ENCODE measurements at regions not wholly inside any gene's neighbourhood (a gene's known extent, or its start where the extent isn't known, plus 50 kb on each side); places are given as distances from the start of the nearest gene placed in this dataset.
A peak's percentile ranks its signal among the peaks of the same experiment; 100 is the strongest.

GRCh38 chr7:132072873-132073272 is 503.4 kb downstream of the PLXNA4 start:
- DNase-seq: no peak

- no peak for DNase-seq
Observed at GRCh38 chr7:132072165-132072564, 504.1 kb downstream of the PLXNA4 start.

- no peak for DNase-seq
Observed at GRCh38 chr7:132069306-132069705, 507.0 kb downstream of the PLXNA4 start.

DNA sequence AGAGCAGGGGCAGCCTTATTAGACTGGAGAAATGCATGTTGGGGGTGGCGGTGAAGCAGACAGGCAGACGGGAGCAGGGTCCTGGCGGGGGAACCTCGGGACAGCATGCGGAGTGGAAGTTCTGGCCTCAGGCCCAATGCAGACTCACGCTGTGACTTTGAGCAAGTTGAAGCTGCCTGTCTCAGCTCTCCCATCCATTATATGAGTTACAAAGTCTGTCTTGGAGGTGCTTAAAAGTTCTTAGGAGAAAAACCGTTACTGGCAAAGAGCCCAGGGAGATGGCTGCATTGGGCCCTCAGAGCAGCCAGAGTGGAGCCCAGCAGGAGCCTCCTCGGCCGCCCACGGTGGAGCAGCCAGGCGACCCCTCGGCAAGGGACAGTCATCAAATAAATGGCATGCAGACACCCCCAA is 509.5 kb downstream of the PLXNA4 start:
- DNase-seq: no peak

DNA sequence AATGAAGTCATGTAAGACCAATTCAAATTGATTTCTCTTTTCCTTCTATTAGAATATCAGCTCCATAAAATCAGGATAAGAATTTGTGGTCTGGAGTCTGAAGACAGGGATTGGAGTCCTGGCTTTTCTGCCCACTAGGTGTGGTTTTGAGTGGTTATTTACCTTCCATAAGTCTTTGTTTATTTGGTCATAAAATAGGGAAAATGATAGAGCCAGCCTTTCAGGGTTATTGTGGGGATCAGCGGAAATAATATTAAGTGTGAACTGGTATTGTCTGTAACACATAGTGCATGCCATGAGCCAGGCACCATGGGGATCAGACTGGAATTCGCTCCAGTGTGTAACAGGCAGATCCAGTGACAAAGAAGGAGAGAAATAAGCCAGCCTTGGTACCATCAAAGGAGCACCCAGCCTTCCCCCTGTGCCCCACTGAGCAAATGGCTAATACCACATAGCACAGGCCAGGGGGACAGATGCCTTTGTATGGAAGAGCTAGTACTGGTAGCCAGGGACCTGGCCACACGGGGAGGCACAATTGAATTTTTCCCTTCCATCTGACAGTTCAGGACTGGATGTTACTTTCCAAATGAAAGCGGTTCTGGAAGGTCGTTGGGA is 509.7 kb upstream of the PODXL start:
- DNase-seq: no peak

- DNase-seq: peak; percentile 25
Observed at GRCh38 chr7:132065193-132065988, 509.0 kb upstream of the PODXL start.

- DNase-seq: no peak
Observed at GRCh38 chr7:132063800-132064199, 507.4 kb upstream of the PODXL start.

DNA sequence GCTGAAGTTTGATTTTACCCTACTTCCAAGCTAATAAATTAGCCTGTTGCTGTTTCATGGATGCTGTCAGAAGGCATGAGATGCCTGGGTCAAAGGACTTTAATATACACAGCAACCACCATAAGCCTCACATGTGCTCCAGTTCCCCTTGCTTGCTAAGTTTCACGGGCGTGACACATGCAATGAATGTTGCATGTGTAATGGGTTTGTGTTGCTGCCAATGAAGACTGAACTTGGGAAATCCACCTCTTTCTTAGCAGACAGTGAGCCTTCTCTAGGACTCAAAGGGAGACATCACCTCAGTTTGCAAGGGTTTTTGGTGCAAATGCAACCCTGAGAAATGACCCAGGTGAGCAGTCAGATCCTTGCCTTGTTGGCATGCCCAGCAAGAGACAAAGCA is 505.5 kb upstream of the PODXL start:
- DNase-seq: no peak

GRCh38 chr7:132059141-132059540 is 502.7 kb upstream of the PODXL start:
- DNase-seq: no peak

GRCh38 chr7:132055336-132056120 is 499.1 kb upstream of the PODXL start:
- DNase-seq: no peak

GRCh38 chr7:132053871-132054270 is 497.4 kb upstream of the PODXL start:
- no peak for DNase-seq

GRCh38 chr7:132051311-132051710 is 494.9 kb upstream of the PODXL start:
- no peak for DNase-seq

- peak; percentile 61 for DNase-seq
Observed at GRCh38 chr7:132049462-132050304, 493.3 kb upstream of the PODXL start.

DNA sequence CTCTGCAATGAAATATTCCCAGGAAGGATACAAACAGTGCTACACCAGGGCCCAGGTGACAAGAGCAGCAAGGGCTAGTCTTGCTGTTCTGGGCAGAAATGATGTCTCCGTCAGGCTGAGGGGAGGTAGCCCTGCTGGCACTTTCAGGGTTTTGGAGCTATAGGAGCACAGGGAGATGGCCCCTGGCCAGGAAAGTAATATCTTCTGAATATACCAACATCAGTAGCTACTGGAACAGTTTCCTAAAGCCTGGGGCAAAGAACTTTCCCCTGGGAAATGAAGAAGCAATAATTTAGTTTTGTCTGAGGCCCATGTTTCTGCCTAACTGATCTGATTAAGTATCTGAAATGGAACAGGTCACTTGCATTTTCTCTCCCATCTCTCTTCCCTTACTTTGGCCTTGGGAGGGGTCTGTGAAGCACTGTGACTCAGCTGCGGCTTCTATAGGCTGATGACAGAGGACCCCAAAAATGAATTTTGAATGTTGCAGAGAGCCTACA is 489.1 kb upstream of the PODXL start:
- DNase-seq: no peak

- DNase-seq: no peak
Observed at GRCh38 chr7:132045002-132045401, 488.6 kb upstream of the PODXL start.

- DNase-seq: no peak
Observed at GRCh38 chr7:132044247-132044646, 487.8 kb upstream of the PODXL start.

DNA sequence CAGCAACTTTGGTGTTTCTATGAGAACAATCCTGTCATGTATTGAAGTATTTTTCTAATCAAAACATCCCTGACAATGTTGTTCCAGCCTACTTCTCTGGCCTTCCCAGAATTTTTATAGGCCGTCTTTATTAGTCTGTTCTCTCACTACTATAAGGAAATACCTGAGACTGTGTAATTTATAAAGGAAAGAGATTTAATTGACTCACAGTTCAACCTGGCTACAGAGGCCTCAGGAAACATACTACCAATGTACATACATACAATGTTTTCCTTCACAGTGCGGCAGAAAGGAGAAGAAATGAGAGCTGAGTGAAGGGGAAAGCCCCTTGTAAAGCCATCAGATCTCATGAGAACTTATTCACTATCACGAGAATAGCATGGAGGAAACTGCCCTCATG is 484.7 kb upstream of the PODXL start:
- no peak for DNase-seq

DNA sequence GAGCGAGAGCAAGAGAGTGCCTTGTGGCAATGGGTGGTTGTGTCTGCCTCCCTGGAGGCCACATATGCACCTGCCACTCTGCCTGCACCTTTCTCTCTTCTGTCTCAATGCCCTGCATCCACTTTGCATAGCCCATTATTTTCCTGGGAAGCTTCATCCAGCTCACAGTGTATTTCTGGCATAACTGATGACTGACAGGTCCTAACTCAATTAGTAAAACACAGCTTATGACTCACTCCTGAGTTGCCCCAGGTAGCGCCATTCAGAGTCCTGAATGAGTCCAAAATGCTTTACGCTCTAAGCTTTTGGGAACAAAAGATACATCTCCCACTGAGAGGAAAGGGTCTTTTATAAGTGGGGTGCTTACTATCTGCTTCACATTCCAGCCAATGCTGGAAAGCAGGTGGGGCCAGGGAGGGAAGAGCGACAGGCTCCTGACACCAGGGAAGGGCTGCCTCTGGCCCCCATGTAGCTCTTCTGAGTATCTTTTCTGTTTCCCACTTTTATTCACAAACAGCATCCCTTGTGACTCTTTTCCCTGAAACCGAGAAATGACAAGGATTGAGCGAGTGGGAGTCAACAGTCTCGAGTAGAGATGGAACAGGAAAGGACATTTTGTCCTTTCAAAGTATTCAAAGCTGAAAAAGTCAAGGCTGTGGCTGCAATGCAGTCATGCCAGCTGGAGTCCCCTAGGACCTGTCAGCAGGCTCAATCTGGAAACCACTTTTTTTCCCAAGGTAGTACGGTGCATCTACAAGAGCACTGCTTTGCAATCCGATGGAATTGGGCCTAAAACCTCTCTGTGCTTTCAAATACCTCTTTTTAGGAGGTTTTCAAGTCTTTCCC is 479.3 kb upstream of the PODXL start:
- no peak for DNase-seq

DNA sequence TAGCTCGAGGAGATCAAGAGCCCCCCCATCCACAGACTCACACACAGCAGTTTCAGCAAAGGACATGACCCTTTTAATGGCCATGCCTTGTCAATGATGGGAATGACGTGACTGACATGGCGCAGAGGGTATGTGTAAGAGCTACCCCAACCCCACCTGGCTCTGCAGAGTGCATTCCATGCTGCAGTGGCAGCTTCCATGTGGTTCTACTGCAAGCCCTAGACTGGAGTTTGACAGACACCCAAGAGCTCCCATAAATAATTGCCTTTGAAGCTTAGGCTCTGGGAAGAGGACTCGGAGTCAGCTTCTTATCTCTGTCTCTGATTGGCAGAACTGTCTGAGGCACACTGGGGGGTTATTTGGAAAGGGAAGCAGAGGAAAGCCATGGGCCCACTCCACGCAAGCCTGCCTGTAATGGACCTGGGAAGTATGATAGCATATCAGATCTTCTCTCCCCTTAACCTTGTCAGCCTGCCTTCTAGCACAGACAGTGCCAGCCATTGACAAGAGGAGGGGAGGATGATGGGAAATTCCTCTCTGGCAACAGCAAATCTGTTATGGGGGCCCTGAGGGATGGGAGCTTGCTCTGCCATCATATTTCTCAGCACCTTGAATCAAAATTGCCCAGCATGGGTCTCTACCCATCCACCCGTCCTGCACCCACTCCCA is 478.5 kb upstream of the PODXL start:
- DNase-seq: no peak

DNA sequence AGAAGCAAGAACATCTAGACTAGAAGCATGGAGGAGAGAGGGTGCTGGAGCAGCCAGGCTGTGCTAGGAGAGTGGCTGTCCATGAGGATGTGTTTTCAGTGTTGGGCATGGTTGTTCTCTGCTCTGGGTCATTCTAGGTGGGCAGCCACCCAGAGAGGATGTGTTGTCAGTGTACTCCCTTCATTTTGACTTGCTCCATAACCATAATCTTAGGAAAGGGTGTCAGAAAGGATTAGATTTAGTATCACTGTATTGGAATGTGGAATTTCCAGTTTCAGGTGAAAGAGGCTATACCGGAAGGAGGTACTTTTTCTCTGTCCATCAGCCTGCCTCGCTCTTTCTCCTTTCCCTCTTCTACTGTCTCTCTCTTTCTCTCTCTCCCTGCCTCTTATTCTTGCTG is 474.5 kb upstream of the PODXL start:
- no peak for DNase-seq

- DNase-seq: no peak
Observed at GRCh38 chr7:132030086-132030568, 473.7 kb upstream of the PODXL start.

Measured in RPMI8226 (cell line).